ENCODE measurements at regions not wholly inside any gene's neighbourhood (a gene's known extent, or its start where the extent isn't known, plus 50 kb on each side); places are given as distances from the start of the nearest gene placed in this dataset.

DNA sequence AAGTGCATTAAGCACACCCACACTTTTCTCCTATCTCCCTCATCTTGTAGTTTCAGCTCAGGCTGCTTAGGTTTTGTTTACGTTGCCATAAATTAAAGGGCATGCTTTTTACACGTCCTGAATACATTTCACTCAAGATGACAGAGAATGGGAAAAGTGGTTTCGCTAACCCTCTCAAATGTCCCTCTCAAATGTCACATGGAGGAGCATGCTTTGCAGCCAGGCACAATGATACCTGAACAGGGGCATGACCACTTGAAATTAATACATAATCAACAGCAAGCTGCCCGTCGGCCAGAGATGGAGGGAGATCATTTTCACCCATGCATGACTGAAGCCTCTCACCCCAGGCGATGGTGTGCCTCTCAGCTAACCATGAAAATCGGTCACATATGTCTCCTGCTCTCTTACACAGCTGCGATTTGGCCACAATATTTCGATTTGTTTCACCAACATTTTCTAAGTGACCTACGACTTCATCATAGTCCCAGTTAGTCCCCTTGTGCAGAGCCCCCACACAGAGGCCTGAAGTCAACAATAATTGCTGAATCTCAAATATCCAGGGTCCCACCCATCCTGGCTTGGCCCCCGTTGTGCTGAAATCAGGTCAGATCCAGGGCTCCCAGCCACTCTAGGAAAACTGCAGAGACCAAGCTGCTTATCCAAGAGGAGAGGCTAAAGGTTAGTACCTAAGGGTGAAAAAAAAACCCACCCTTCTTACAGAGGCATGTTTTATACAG is 373.9 kb upstream of the NFE2L3 start:
- no peak for TF ChIP-seq POLR2AphosphoS5 (IDR thresholded peaks at IDR 0.05; ENCODE audit: borderline replicate concordance, low read depth, low read length)
- no peak for TF ChIP-seq EZH2 (IDR thresholded peaks at IDR 0.05)
- TF ChIP-seq FOXP2 (optimal IDR thresholded peaks at IDR 0.05; ENCODE audit: control extremely low read depth, extremely low read length, insufficient read depth) = no peak

Measured in SK-N-MC (cell line).